ENCODE measurements at regions not wholly inside any gene's neighbourhood (a gene's known extent, or its start where the extent isn't known, plus 50 kb on each side); places are given as distances from the start of the nearest gene placed in this dataset.

- H3K4me1 ChIP-seq (ENCODE audit: control insufficient read depth, insufficient read depth, low read length) = peaks cover 7% of the 10 kb centered on the region
- no peaks in the 10 kb centered on the region for H3K9me3 ChIP-seq (ENCODE audit: control insufficient read depth, low read length)
- H3K4me3 ChIP-seq (ENCODE audit: low read length) = no peak overlapping the region
- no peaks in the 10 kb centered on the region for H3K27me3 ChIP-seq (ENCODE audit: control insufficient read depth, insufficient read depth, low read length)
- H3K9ac ChIP-seq (ENCODE audit: low read length) = no peak overlapping the region
- H3K36me3 ChIP-seq (ENCODE audit: control insufficient read depth, insufficient read depth, low read length) = no peaks in the 10 kb centered on the region
Measured at GRCh38 chr4:157575339-157575738, 354.8 kb downstream of the GRIA2 start.

GRCh38 chr4:157574606-157575005 is 354.1 kb downstream of the GRIA2 start:
- no peak overlapping the region for H3K9ac ChIP-seq (ENCODE audit: low read length)
- H3K9me3 ChIP-seq (ENCODE audit: control insufficient read depth, low read length) = no peaks in the 10 kb centered on the region
- H3K36me3 ChIP-seq (ENCODE audit: control insufficient read depth, insufficient read depth, low read length) = no peaks in the 10 kb centered on the region
- peaks cover 7% of the 10 kb centered on the region for H3K4me1 ChIP-seq (ENCODE audit: control insufficient read depth, insufficient read depth, low read length)
- H3K4me3 ChIP-seq (ENCODE audit: low read length) = no peak overlapping the region
- no peaks in the 10 kb centered on the region for H3K27me3 ChIP-seq (ENCODE audit: control insufficient read depth, insufficient read depth, low read length)

DNA sequence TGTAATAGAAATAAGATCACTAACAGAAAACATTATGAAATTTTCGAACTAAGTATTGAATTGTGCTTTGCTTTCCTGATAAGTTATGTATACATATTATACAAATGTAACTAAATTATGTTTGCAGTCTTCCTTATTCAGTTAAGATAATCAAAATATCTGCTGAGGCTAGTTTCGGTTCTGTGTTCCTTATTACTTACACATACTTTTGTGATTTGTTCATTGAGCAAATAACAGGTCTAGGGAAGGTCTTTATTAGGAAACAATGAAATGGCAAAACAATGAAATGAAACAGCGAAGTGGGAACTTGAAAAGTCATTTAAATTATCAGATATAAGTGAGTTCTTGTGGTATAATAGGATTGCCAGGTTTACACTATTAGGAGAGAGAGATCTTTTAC is 352.4 kb downstream of the GRIA2 start:
- H3K9me3 ChIP-seq (ENCODE audit: control insufficient read depth, low read length) = no peaks in the 10 kb centered on the region
- H3K4me3 ChIP-seq (ENCODE audit: low read length) = no peak overlapping the region
- H3K9ac ChIP-seq (ENCODE audit: low read length) = no peak overlapping the region
- no peaks in the 10 kb centered on the region for H3K27me3 ChIP-seq (ENCODE audit: control insufficient read depth, insufficient read depth, low read length)
- H3K4me1 ChIP-seq (ENCODE audit: control insufficient read depth, insufficient read depth, low read length) = peaks cover 7% of the 10 kb centered on the region
- no peaks in the 10 kb centered on the region for H3K36me3 ChIP-seq (ENCODE audit: control insufficient read depth, insufficient read depth, low read length)

GRCh38 chr4:157572284-157572683 is 351.8 kb downstream of the GRIA2 start:
- no peak overlapping the region for H3K9ac ChIP-seq (ENCODE audit: low read length)
- no peak overlapping the region for H3K4me3 ChIP-seq (ENCODE audit: low read length)
- no peaks in the 10 kb centered on the region for H3K36me3 ChIP-seq (ENCODE audit: control insufficient read depth, insufficient read depth, low read length)
- no peaks in the 10 kb centered on the region for H3K27me3 ChIP-seq (ENCODE audit: control insufficient read depth, insufficient read depth, low read length)
- H3K4me1 ChIP-seq (ENCODE audit: control insufficient read depth, insufficient read depth, low read length) = peaks cover 7% of the 10 kb centered on the region
- H3K9me3 ChIP-seq (ENCODE audit: control insufficient read depth, low read length) = no peaks in the 10 kb centered on the region

- no peak overlapping the region for H3K4me3 ChIP-seq (ENCODE audit: low read length)
- H3K9ac ChIP-seq (ENCODE audit: low read length) = no peak overlapping the region
Measured at GRCh38 chr4:157564771-157565170, 344.2 kb downstream of the GRIA2 start.

GRCh38 chr4:157564218-157564617 is 343.7 kb downstream of the GRIA2 start:
- peaks cover 13% of the 10 kb centered on the region for H3K4me1 ChIP-seq (ENCODE audit: control insufficient read depth, insufficient read depth, low read length)
- no peaks in the 10 kb centered on the region for H3K9me3 ChIP-seq (ENCODE audit: control insufficient read depth, low read length)
- H3K36me3 ChIP-seq (ENCODE audit: control insufficient read depth, insufficient read depth, low read length) = no peaks in the 10 kb centered on the region
- H3K9ac ChIP-seq (ENCODE audit: low read length) = no peak overlapping the region
- H3K4me3 ChIP-seq (ENCODE audit: low read length) = no peak overlapping the region
- H3K27me3 ChIP-seq (ENCODE audit: control insufficient read depth, insufficient read depth, low read length) = no peaks in the 10 kb centered on the region

More at GRCh38 chr4:157564771-157565170, 344.2 kb downstream of the GRIA2 start:
- Histone ChIP-seq H3K36me3 (ENCODE audit: control insufficient read depth, insufficient read depth, low read length) (no peaks in the 10 kb centered on the region), H3K9me3 (ENCODE audit: control insufficient read depth, low read length) (no peaks in the 10 kb centered on the region), H3K27me3 (ENCODE audit: control insufficient read depth, insufficient read depth, low read length) (no peaks in the 10 kb centered on the region), H3K4me1 (ENCODE audit: control insufficient read depth, insufficient read depth, low read length) (peaks cover 13% of the 10 kb centered on the region)

- H3K36me3 ChIP-seq (ENCODE audit: control insufficient read depth, insufficient read depth, low read length) = no peaks in the 10 kb centered on the region
- H3K4me3 ChIP-seq (ENCODE audit: low read length) = no peak overlapping the region
- H3K27me3 ChIP-seq (ENCODE audit: control insufficient read depth, insufficient read depth, low read length) = no peaks in the 10 kb centered on the region
- no peaks in the 10 kb centered on the region for H3K4me1 ChIP-seq (ENCODE audit: control insufficient read depth, insufficient read depth, low read length)
- no peaks in the 10 kb centered on the region for H3K9me3 ChIP-seq (ENCODE audit: control insufficient read depth, low read length)
- no peak overlapping the region for H3K9ac ChIP-seq (ENCODE audit: low read length)
Measured at GRCh38 chr4:157558016-157558415, 337.5 kb downstream of the GRIA2 start.

DNA sequence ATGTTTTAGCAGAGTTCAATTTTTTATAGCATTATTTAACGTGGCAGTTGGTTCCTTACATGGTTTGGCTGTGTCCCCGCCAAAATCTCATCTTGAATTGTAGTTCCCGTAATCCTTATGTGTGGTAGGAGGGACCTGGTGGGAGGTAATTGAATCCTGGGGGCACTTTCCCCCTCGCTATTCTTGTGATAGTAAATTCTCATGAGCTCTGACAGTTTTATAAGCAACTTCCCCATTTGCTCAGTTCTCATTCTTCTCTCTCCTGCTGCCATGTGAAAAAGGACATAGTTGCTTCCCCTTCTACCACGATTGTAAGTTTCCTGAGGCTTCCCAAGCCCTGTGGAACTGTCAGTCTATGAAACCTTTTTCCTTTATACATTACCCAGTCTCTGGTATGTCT is 329.5 kb downstream of the GRIA2 start:
- H3K36me3 ChIP-seq (ENCODE audit: control insufficient read depth, insufficient read depth, low read length) = no peaks in the 10 kb centered on the region
- no peaks in the 10 kb centered on the region for H3K4me1 ChIP-seq (ENCODE audit: control insufficient read depth, insufficient read depth, low read length)
- no peak overlapping the region for H3K9ac ChIP-seq (ENCODE audit: low read length)
- no peaks in the 10 kb centered on the region for H3K9me3 ChIP-seq (ENCODE audit: control insufficient read depth, low read length)
- no peaks in the 10 kb centered on the region for H3K27me3 ChIP-seq (ENCODE audit: control insufficient read depth, insufficient read depth, low read length)
- no peak overlapping the region for H3K4me3 ChIP-seq (ENCODE audit: low read length)

GRCh38 chr4:157527954-157528353 is 307.4 kb downstream of the GRIA2 start:
- peaks cover 4% of the 10 kb centered on the region for H3K9me3 ChIP-seq (ENCODE audit: control insufficient read depth, low read length)
- no peaks in the 10 kb centered on the region for H3K4me1 ChIP-seq (ENCODE audit: control insufficient read depth, insufficient read depth, low read length)
- H3K4me3 ChIP-seq (ENCODE audit: low read length) = no peak overlapping the region
- no peaks in the 10 kb centered on the region for H3K36me3 ChIP-seq (ENCODE audit: control insufficient read depth, insufficient read depth, low read length)
- no peak overlapping the region for H3K9ac ChIP-seq (ENCODE audit: low read length)
- H3K27me3 ChIP-seq (ENCODE audit: control insufficient read depth, insufficient read depth, low read length) = no peaks in the 10 kb centered on the region

- Histone ChIP-seq H3K9me3 (ENCODE audit: control insufficient read depth, low read length) (no peaks in the 10 kb centered on the region), H3K27me3 (ENCODE audit: control insufficient read depth, insufficient read depth, low read length) (no peaks in the 10 kb centered on the region), H3K36me3 (ENCODE audit: control insufficient read depth, insufficient read depth, low read length) (no peaks in the 10 kb centered on the region), H3K4me3 (ENCODE audit: low read length) (no peak overlapping the region), H3K4me1 (ENCODE audit: control insufficient read depth, insufficient read depth, low read length) (no peaks in the 10 kb centered on the region), H3K9ac (ENCODE audit: low read length) (no peak overlapping the region)
Measured at GRCh38 chr4:157521906-157522305, 301.4 kb downstream of the GRIA2 start.

DNA sequence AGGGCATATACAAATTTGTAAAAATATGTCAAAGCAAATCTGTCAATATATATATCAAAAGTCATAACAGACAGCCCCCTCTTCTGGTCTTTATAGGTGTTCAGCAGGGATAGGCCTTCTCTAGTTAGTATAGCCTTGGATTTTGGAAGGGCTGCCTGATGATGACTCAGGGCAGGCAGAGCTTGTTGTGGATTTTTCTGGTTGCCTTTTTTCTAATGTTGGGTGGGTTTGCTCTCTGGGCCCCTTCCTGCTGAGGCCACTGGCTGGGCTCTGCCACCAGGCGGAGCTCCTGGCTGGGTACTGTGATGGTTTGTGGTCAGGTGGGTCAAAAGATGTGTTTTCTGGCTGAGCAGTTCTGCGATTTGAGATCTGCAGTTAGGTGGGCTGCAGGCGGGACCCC is 294.2 kb downstream of the GRIA2 start:
- no peak overlapping the region for H3K9ac ChIP-seq (ENCODE audit: low read length)
- H3K36me3 ChIP-seq (ENCODE audit: control insufficient read depth, insufficient read depth, low read length) = no peaks in the 10 kb centered on the region

GRCh38 chr4:157509341-157509740 is 288.8 kb downstream of the GRIA2 start:
- Histone ChIP-seq H3K27me3 (ENCODE audit: control insufficient read depth, insufficient read depth, low read length) (no peaks in the 10 kb centered on the region), H3K9me3 (ENCODE audit: control insufficient read depth, low read length) (no peaks in the 10 kb centered on the region), H3K4me1 (ENCODE audit: control insufficient read depth, insufficient read depth, low read length) (no peaks in the 10 kb centered on the region), H3K36me3 (ENCODE audit: control insufficient read depth, insufficient read depth, low read length) (no peaks in the 10 kb centered on the region), H3K9ac (ENCODE audit: low read length) (no peak overlapping the region), H3K4me3 (ENCODE audit: low read length) (no peak overlapping the region)

More for the DNA sequence above, 294.2 kb downstream of the GRIA2 start:
- Histone ChIP-seq H3K4me1 (ENCODE audit: control insufficient read depth, insufficient read depth, low read length) (no peaks in the 10 kb centered on the region), H3K27me3 (ENCODE audit: control insufficient read depth, insufficient read depth, low read length) (no peaks in the 10 kb centered on the region), H3K4me3 (ENCODE audit: low read length) (no peak overlapping the region), H3K9me3 (ENCODE audit: control insufficient read depth, low read length) (no peaks in the 10 kb centered on the region)

GRCh38 chr4:157502656-157503055 is 282.1 kb downstream of the GRIA2 start:
- H3K36me3 ChIP-seq (ENCODE audit: control insufficient read depth, insufficient read depth, low read length) = no peaks in the 10 kb centered on the region
- H3K4me1 ChIP-seq (ENCODE audit: control insufficient read depth, insufficient read depth, low read length) = no peaks in the 10 kb centered on the region
- no peaks in the 10 kb centered on the region for H3K9me3 ChIP-seq (ENCODE audit: control insufficient read depth, low read length)
- no peak overlapping the region for H3K9ac ChIP-seq (ENCODE audit: low read length)
- H3K27me3 ChIP-seq (ENCODE audit: control insufficient read depth, insufficient read depth, low read length) = no peaks in the 10 kb centered on the region
- no peak overlapping the region for H3K4me3 ChIP-seq (ENCODE audit: low read length)

All from mucosa of stomach (tissue), 1 donor.